Endothelial cell of umbilical vein (primary cell): ENCODE measurements at regions not wholly inside any gene's neighbourhood (a gene's known extent, or its start where the extent isn't known, plus 50 kb on each side); places are given as distances from the start of the nearest gene placed in this dataset.
"Not testable (repeated sequence)": the region's sequence is repeated elsewhere in the genome, so short reads cannot be mapped to it uniquely, and the experiment has no call there.

Experiments
- GATA2 ChIP-seq: IDR thresholded peaks from 2 replicates; pipeline ENCODE4 v1.7.0; 2011; ENCODE audit warnings: low read depth, mild to moderate bottlenecking, moderate library complexity, mixed read lengths, low read length; ENCODE audit not compliant: insufficient read length, insufficient read depth
- MYC ChIP-seq: IDR thresholded peaks from one replicate; pipeline ENCODE4 v1.6.1; 2011; ENCODE audit warnings: mild to moderate bottlenecking, low read depth, low read length
- POLR2A ChIP-seq: IDR thresholded peaks from 2 replicates; pipeline ENCODE4 v1.6.1; 2012; ENCODE audit warnings: low read depth, mild to moderate bottlenecking, control low read depth, low read length
- POLR2AphosphoS5 ChIP-seq: IDR thresholded peaks from 2 replicates; pipeline ENCODE4 v1.6.1; 2012; ENCODE audit warnings: low read depth, mild to moderate bottlenecking, control low read depth, low read length, moderate library complexity; ENCODE audit not compliant: insufficient read depth
- TF ChIP-seq, protein P1 (sequence below), 2 donors: IDR thresholded peaks; 1 replicate in 1 of 2; 2 replicates in 1 of 2; pipeline ENCODE4 v1.5.1; 2011; ENCODE audit warnings: low read length in 2 of 2, mild to moderate bottlenecking in 2 of 2, moderate library complexity in 2 of 2, control low read depth in 1 of 2, inconsistent platforms in 1 of 2, low read depth in 1 of 2; ENCODE audit not compliant: insufficient read depth in 1 of 2; ENCODE audit errors: extremely low read depth in 1 of 2
- TF ChIP-seq, protein P2 (sequence below): IDR thresholded peaks from 2 replicates; pipeline ENCODE4 v1.6.1; 2011; ENCODE audit not compliant: insufficient read depth, insufficient read length

DNA sequence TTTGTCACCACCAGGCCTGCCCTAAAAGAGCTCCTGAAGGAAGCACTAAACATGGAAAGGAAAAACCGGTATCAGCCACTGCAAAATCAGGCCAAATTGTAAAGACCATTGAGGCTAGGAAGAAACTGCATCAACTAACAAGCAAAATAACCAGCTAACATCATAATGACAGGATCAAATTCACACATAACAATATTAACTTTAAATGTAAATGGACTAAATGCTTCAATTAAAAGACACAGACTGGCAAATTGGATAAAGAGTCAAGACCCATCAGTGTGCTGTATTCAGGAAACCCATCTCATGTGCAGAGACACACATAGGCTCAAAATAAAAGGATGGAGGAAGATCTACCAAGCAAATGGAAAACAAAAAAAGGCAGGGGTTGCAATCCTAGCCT, 57.7 kb upstream of the ZNF165 start:
- TF ChIP-seq, protein P1, sequence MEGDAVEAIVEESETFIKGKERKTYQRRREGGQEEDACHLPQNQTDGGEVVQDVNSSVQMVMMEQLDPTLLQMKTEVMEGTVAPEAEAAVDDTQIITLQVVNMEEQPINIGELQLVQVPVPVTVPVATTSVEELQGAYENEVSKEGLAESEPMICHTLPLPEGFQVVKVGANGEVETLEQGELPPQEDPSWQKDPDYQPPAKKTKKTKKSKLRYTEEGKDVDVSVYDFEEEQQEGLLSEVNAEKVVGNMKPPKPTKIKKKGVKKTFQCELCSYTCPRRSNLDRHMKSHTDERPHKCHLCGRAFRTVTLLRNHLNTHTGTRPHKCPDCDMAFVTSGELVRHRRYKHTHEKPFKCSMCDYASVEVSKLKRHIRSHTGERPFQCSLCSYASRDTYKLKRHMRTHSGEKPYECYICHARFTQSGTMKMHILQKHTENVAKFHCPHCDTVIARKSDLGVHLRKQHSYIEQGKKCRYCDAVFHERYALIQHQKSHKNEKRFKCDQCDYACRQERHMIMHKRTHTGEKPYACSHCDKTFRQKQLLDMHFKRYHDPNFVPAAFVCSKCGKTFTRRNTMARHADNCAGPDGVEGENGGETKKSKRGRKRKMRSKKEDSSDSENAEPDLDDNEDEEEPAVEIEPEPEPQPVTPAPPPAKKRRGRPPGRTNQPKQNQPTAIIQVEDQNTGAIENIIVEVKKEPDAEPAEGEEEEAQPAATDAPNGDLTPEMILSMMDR (IDR thresholded peaks at IDR 0.05; ENCODE audit: extremely low read depth in 1 of 2, insufficient read depth in 1 of 2, low read depth in 1 of 2, low read length in 2 of 2), result not testable (repeated sequence)
- TF ChIP-seq, protein P2, sequence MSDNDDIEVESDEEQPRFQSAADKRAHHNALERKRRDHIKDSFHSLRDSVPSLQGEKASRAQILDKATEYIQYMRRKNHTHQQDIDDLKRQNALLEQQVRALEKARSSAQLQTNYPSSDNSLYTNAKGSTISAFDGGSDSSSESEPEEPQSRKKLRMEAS, result not testable (repeated sequence)
- TF ChIP-seq POLR2A, POLR2AphosphoS5, GATA2, MYC: not testable (repeated sequence)
